ENCODE measurements at regions not wholly inside any gene's neighbourhood (a gene's known extent, or its start where the extent isn't known, plus 50 kb on each side); places are given as distances from the start of the nearest gene placed in this dataset.

DNA sequence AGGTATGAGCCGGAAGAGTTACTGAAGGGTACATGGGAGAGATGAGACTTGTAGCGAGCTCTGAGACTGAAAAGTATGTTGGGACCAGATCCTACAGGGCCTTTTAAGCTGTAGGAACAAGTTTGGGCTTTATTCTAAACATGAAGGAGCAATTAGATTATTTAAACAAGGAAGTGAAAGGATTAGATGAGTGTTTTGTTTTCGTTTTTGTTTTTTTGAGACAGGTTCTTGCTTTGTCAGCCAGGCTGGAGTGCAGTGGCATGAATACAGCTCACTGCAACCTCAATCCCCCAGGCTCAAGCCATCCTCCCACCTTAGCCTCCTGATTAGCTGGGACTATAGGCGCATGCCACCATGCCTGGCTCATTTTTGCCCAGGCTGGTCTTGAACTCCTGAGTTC lies 110.7 kb downstream of the C1D start:
- no peak for TF ChIP-seq CTCF (IDR thresholded peaks at IDR 0.05)
- no peaks in the 10 kb centered on the region for H3K36me3 Mint-ChIP-seq (ENCODE audit: low read depth)
- H3K4me1 Mint-ChIP-seq (ENCODE audit: low read depth), result peaks cover under 1% of the 10 kb centered on the region
- no peak for DNase-seq
- POLR2A ChIA-PET, result no interaction called here
- H3K9me3 Mint-ChIP-seq, result no peaks in the 10 kb centered on the region
- H3K27ac Mint-ChIP-seq, result no peak overlapping the region
- H3K4me3 Mint-ChIP-seq, result no peak overlapping the region
- CTCF ChIA-PET, result interaction anchor here (1.5 kb wide), 1 partner anchor 18 kb away, joined by 3 read pairs; no protein-coding TSS in a partner anchor
- intact Hi-C loops (cut with micrococcal nuclease), result no loop called here
- ATAC-seq, result no peak
- H3K27me3 Mint-ChIP-seq, result peaks cover 6% of the 10 kb centered on the region

DNA sequence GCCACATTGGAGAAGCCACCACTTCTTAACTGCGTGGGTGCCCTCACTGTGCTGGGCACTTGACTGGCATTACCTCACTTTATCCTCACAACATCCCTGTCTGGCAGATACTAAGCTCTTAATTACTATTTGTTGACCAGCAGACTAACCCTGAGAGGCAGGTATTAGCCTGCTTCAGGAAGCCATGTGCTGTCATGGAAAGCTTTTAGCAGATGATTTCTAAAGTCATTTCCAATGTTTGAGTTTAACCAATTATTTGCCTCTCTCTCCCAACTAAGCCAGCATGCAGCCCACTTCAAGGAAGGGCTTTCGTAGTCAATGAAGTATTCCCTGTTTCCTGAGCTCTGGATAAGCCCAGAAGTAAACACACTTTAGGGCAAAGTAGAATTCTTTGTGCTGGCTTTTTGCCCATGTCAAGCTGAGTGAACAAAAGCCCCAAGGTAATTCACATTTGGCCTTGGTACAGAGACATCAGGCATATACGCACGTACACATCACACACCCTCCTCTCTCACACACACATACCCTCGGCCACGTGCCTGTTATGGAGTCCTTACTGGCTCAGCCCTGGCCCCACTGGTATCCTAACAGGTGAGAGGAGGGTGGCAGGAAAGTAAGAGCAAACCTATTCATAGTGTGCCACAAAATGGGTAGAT lies 108.6 kb downstream of the C1D start:
- no peaks in the 10 kb centered on the region for H3K36me3 Mint-ChIP-seq (ENCODE audit: low read depth)
- peaks cover 4% of the 10 kb centered on the region for H3K27me3 Mint-ChIP-seq
- DNase-seq (no peak), ATAC-seq (no peak)
- H3K9me3 Mint-ChIP-seq, result no peaks in the 10 kb centered on the region
- POLR2A ChIA-PET, result no interaction called here
- CTCF ChIA-PET, result no interaction called here
- intact Hi-C loops (cut with micrococcal nuclease), result no loop called here
- H3K4me3 Mint-ChIP-seq, result no peak overlapping the region
- no peaks in the 10 kb centered on the region for H3K4me1 Mint-ChIP-seq (ENCODE audit: low read depth)
- H3K27ac Mint-ChIP-seq, result no peak overlapping the region
- TF ChIP-seq CTCF (IDR thresholded peaks at IDR 0.05), result no peak

DNA sequence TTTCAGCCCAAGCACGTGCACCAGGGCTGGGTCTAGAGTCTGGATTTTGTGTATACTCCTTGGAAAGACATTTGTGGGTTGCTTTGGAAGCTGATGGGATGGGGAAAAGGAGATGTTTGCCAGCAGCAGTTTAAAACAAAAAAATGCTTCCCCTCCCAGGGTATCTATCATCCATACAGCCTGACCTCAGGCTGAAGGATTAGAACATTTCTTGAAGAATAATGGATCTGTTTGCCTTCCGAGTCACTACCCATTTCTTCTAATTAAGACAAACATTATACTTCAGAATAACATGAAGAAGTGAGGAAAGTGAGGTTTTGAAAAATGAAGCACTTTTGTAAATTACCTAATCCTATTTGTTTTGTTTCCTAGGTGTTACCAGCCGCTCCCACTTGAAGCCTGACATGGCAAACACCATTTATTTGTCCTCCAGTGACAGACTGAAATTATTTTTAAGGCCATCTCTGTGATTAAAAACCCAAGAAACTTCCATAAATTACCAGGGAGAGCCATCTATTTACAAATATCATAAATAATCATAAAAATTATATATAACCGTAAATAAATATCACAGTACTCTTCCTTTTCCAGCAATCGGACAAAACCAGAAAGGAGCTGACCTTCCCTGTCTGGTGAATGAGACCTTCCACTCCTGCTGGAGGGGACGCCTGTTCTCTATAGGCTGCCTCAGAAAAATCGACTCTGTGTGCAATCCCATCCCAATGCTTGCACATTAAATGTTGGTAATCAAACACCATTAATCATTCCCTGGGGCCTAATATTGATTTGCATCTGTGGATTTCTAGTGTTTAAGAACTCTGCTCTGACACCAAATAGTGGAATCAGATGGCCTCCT lies 106.8 kb downstream of the C1D start:
- intact Hi-C loops (cut with micrococcal nuclease), result no loop called here
- Mint-ChIP-seq H3K27me3 (peaks cover 10% of the 10 kb centered on the region), H3K4me3 (no peak overlapping the region), H3K27ac (no peak overlapping the region), H3K4me1 (ENCODE audit: low read depth) (no peaks in the 10 kb centered on the region), H3K36me3 (ENCODE audit: low read depth) (no peaks in the 10 kb centered on the region), H3K9me3 (no peaks in the 10 kb centered on the region)
- TF ChIP-seq CTCF (IDR thresholded peaks at IDR 0.05), result no peak
- ATAC-seq, result no peak
- ChIA-PET CTCF (no interaction called here), POLR2A (no interaction called here)
- DNase-seq, result no peak

DNA sequence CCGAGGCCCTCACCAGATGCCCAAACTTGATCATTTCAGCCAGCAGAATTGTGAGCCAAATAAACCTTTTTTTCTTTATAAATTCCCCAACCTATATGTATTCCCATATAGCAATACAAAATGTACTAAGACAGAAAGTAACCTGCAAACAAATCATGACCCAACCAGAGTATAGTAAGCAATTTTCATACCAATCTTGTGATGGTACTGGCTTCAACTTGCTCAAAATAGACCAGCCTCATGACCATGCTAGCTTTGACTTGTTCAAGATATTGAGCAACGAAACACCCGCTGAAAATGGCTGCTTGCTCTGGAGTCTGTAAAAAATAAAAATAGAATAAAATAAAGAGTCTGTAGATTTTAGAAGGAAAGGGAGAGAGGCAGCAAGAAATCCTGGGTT lies 97.6 kb downstream of the C1D start:
- Mint-ChIP-seq H3K4me3 (no peak overlapping the region), H3K27ac (no peak overlapping the region), H3K36me3 (ENCODE audit: low read depth) (no peaks in the 10 kb centered on the region), H3K27me3 (peaks cover 6% of the 10 kb centered on the region), H3K9me3 (no peaks in the 10 kb centered on the region), H3K4me1 (ENCODE audit: low read depth) (no peaks in the 10 kb centered on the region)
- DNase-seq (no peak), ATAC-seq (no peak)
- ChIA-PET CTCF (no interaction called here), POLR2A (no interaction called here)
- intact Hi-C loops (cut with micrococcal nuclease), result no loop called here
- TF ChIP-seq CTCF (IDR thresholded peaks at IDR 0.05), result no peak

DNA sequence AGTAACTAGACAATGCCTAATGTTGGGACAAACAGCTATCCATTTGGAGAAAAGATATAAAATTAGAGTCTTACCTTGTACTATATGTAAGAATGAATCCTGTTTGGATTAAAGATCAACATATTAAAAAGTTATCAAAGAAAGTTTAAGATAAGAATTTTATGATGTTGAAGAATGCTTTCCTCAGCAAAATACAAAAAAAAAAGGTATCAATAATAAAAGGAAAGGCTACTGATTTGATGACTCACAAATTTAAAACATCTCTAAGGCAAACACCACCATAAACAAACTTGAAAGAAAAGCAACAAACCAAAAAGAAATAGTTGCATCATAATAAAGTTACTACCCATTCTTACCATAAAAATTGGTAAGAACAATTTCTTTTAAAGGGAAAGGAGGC lies 92.7 kb downstream of the C1D start:
- intact Hi-C loops (cut with micrococcal nuclease), result no loop called here
- no peak for ATAC-seq
- H3K4me3 Mint-ChIP-seq, result no peak overlapping the region
- no peaks in the 10 kb centered on the region for H3K4me1 Mint-ChIP-seq (ENCODE audit: low read depth)
- no peak for TF ChIP-seq CTCF (IDR thresholded peaks at IDR 0.05)
- H3K27me3 Mint-ChIP-seq, result peaks cover 13% of the 10 kb centered on the region
- ChIA-PET CTCF (no interaction called here), POLR2A (no interaction called here)
- H3K27ac Mint-ChIP-seq, result no peak overlapping the region
- H3K9me3 Mint-ChIP-seq, result no peaks in the 10 kb centered on the region
- no peak for DNase-seq
- H3K36me3 Mint-ChIP-seq (ENCODE audit: low read depth), result no peaks in the 10 kb centered on the region
